ENCODE measurements at regions not wholly inside any gene's neighbourhood (a gene's known extent, or its start where the extent isn't known, plus 50 kb on each side); places are given as distances from the start of the nearest gene placed in this dataset.
"Not testable (repeated sequence)": the region's sequence is repeated elsewhere in the genome, so short reads cannot be mapped to it uniquely, and the experiment has no call there.

DNA sequence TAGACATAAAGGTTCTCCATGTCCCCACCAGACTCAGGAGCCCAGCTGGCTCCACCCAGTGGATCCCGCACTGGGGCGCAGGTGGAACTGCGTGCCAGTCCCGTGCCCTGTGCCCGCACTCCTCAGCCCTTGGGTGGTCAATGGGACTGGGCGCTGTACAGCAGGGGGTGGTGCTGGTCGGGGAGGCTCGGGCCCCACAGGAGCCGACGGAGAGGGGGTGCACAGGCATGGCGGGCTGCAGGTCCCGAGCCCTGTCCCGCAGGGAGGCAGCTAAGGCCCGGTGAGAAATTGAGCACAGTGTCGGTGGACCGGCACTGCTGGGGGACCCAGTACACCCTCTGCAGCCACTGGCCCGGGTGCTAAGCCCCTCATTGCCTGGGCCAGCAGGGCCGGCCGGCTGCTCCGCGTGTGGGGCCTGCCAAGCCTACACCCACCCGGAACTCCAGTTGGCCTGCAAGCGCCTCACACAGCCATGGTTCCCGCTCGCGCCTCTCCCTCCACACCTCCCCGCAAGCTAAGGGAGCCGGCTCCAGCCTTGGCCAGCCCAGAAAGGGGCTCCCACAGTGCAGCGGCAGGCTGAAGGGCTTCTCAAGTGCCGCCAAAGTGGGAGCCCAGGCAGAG lies 832.9 kb downstream of the CENPC start:
- not testable (repeated sequence) for TF ChIP-seq CTCF (IDR thresholded peaks at IDR 0.05; ENCODE audit: insufficient read depth, low read length, poor library complexity, severe bottlenecking); EZH2phosphoT487 (conservative IDR thresholded peaks at IDR 0.05; ENCODE audit: low read length)

Measured in SU-DHL-6 (cell line).